ENCODE measurements at regions not wholly inside any gene's neighbourhood (a gene's known extent, or its start where the extent isn't known, plus 50 kb on each side); places are given as distances from the start of the nearest gene placed in this dataset.

DNA sequence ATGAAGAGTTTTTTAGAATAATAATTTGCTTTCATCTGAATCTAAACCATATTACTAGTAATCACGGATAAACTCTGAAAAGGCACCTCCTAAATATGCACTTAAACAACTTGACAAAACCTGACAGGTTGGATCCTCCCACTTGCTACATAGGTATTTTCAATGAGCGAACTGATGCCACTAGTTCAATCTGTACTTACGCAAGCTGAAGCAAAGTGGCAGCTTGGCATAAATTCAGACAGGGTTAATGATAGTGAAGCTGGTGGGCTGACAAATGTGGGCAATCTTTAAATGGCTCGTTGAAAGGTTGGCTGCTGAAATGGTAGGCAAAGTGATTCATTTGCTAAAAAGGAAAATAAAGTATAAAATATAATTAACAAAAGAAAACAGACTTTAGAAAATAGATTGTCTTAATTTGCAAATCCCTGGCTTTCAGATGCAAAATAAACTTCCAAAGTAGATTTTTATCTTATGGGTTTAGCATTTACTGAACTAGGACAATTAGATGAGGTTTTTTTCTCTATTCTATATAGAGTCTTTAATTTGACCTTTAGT lies 1713.5 kb upstream of the SLC39A10 start:
- no peak for DNase-seq (ENCODE audit: low spot score)
- no peaks in the 10 kb centered on the region for H3K9me3 ChIP-seq (ENCODE audit: low read length)
- ChIA-PET CTCF (ENCODE audit: unreplicated experiment) (no interaction called here), POLR2A (no interaction called here)
- no peak overlapping the region for H3K4me3 ChIP-seq (ENCODE audit: low read depth, low read length, poor library complexity, severe bottlenecking)
- H3K36me3 ChIP-seq (ENCODE audit: insufficient read depth, low read length) = no peaks in the 10 kb centered on the region
- TF ChIP-seq EZH2phosphoT487 (IDR thresholded peaks at IDR 0.05; ENCODE audit: borderline replicate concordance, low read depth, low read length) = no peak
- TF ChIP-seq CTCF (conservative IDR thresholded peaks at IDR 0.05; ENCODE audit: low read length) = no peak
- no peaks in the 10 kb centered on the region for H3K9me2 ChIP-seq (ENCODE audit: insufficient read depth, low read length)
- no peak overlapping the region for H3K27ac ChIP-seq (ENCODE audit: low read depth, low read length, poor library complexity, severe bottlenecking)
- intact Hi-C loops (cut with micrococcal nuclease; ENCODE audit: unreplicated experiment) = no loop called here
- no TSS peak for BruUV-seq (replicated peaks)
- no peak overlapping the region for H3K4me2 ChIP-seq (ENCODE audit: low read length)
- H3K4me1 ChIP-seq (ENCODE audit: insufficient read depth, low read length, poor library complexity, severe bottlenecking) = no peaks in the 10 kb centered on the region
- no peak overlapping the region for H2AFZ ChIP-seq (ENCODE audit: low read length)
- no peaks in the 10 kb centered on the region for H3K79me2 ChIP-seq (ENCODE audit: insufficient read depth, low read depth, low read length)
- H4K20me1 ChIP-seq (ENCODE audit: insufficient read depth, low read length) = no peaks in the 10 kb centered on the region

- Histone ChIP-seq H2AFZ (ENCODE audit: low read length) (no peak overlapping the region), H3K9me3 (ENCODE audit: low read length) (no peaks in the 10 kb centered on the region), H4K20me1 (ENCODE audit: insufficient read depth, low read length) (no peaks in the 10 kb centered on the region), H3K36me3 (ENCODE audit: insufficient read depth, low read length) (no peaks in the 10 kb centered on the region), H3K4me2 (ENCODE audit: low read length) (no peak overlapping the region), H3K79me2 (ENCODE audit: insufficient read depth, low read depth, low read length) (no peaks in the 10 kb centered on the region), H3K4me1 (ENCODE audit: insufficient read depth, low read length, poor library complexity, severe bottlenecking) (no peaks in the 10 kb centered on the region), H3K4me3 (ENCODE audit: low read depth, low read length, poor library complexity, severe bottlenecking) (no peak overlapping the region), H3K9me2 (ENCODE audit: insufficient read depth, low read length) (no peaks in the 10 kb centered on the region), H3K27ac (ENCODE audit: low read depth, low read length, poor library complexity, severe bottlenecking) (no peak overlapping the region)
- TF ChIP-seq CTCF (conservative IDR thresholded peaks at IDR 0.05; ENCODE audit: low read length) = no peak
- TF ChIP-seq EZH2phosphoT487 (IDR thresholded peaks at IDR 0.05; ENCODE audit: borderline replicate concordance, low read depth, low read length) = no peak
- DNase-seq (ENCODE audit: low spot score) = no peak
- ChIA-PET POLR2A (interaction anchor here (0.5 kb wide), 1 partner anchor 189 kb away, joined by 6 read pairs; no protein-coding TSS in a partner anchor), CTCF (ENCODE audit: unreplicated experiment) (no interaction called here)
- no TSS peak for BruUV-seq (replicated peaks)
- intact Hi-C loops (cut with micrococcal nuclease; ENCODE audit: unreplicated experiment) = no loop called here
Measured at GRCh38 chr2:193935114-193935513, 1721.9 kb upstream of the SLC39A10 start.

GRCh38 chr2:193929131-193929530 lies 1727.9 kb upstream of the SLC39A10 start:
- H4K20me1 ChIP-seq (ENCODE audit: insufficient read depth, low read length) = no peaks in the 10 kb centered on the region
- no peaks in the 10 kb centered on the region for H3K9me2 ChIP-seq (ENCODE audit: insufficient read depth, low read length)
- TF ChIP-seq EZH2phosphoT487 (IDR thresholded peaks at IDR 0.05; ENCODE audit: borderline replicate concordance, low read depth, low read length) (no peak), CTCF (conservative IDR thresholded peaks at IDR 0.05; ENCODE audit: low read length) (no peak)
- CTCF ChIA-PET (ENCODE audit: unreplicated experiment) = no interaction called here
- no peaks in the 10 kb centered on the region for H3K4me1 ChIP-seq (ENCODE audit: insufficient read depth, low read length, poor library complexity, severe bottlenecking)
- H2AFZ ChIP-seq (ENCODE audit: low read length) = no peak overlapping the region
- H3K4me2 ChIP-seq (ENCODE audit: low read length) = no peak overlapping the region
- no peak overlapping the region for H3K4me3 ChIP-seq (ENCODE audit: low read depth, low read length, poor library complexity, severe bottlenecking)
- no peaks in the 10 kb centered on the region for H3K79me2 ChIP-seq (ENCODE audit: insufficient read depth, low read depth, low read length)
- POLR2A ChIA-PET = no interaction called here
- BruUV-seq (replicated peaks) = no TSS peak
- intact Hi-C loops (cut with micrococcal nuclease; ENCODE audit: unreplicated experiment) = no loop called here
- no peaks in the 10 kb centered on the region for H3K9me3 ChIP-seq (ENCODE audit: low read length)
- no peaks in the 10 kb centered on the region for H3K36me3 ChIP-seq (ENCODE audit: insufficient read depth, low read length)
- no peak for DNase-seq (ENCODE audit: low spot score)
- H3K27ac ChIP-seq (ENCODE audit: low read depth, low read length, poor library complexity, severe bottlenecking) = no peak overlapping the region
